A204.1 (cell line): ENCODE measurements at regions not wholly inside any gene's neighbourhood (a gene's known extent, or its start where the extent isn't known, plus 50 kb on each side); places are given as distances from the start of the nearest gene placed in this dataset.
"Not testable (repeated sequence)": the region's sequence is repeated elsewhere in the genome, so short reads cannot be mapped to it uniquely, and the experiment has no call there.

ENCODE experiments used
- FAIRE-seq: peaks from 2 replicates; lab custom pipeline; 2012; peaks lifted over from hg19 to GRCh38; lab: Jason Lieb, UNC

DNA sequence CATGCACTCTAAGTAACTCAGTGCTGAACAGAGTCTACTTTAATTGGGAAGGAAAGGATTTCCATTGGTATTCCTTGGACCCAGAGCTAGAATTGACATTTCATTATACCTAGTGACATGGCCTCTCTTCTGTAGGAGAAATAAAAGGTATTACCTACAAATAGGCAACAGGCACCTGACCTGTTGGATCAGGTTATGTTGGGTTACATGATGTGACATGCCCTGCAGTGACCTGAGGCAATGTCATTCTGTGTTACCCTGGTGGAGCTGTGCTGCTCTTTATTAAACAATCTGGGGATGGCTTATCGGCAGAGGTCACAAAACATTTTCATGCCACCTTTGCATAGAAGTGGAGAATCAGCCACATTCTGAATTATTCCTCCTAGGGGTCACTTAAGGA lies 427.7 kb downstream of the MDFIC start:
- FAIRE-seq = no peak

DNA sequence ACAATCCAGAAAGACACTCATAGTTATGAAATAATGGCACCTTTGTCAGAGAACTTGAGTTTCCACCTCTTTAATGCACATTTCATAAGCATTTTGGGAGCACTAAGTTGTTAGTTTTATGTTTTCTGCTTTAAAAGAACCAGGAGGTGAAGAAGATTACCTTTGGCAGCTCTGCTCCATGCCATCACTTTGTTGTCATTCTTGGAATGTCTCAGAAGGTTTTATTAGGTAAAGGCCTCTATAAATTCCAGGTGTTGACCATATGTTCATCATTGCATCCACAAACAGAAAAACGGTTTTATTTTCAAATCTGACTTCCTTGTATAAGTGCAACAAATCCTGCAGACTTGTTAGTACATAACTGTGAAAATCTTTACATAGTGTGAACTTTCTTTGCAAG lies 424.8 kb downstream of the MDFIC start:
- FAIRE-seq = no peak

DNA sequence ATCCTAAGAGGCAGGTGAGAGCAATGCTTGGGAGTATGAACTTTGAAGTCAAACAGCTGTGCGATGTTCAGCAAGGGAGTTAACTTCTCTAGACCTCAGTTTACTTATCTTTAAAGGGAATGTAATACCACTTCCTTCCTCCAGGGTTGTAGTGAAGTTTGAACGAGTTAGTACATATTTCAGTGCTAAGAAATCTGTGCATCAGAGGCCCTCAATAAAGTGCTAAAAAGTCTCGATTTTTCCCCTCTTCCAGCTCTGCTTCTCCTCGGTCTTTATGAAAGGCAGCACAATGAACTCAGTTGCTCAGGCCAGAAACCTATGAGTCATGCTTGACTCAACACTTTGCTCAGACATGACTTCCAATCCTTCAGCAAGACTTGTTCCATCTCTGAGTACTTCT lies 418.9 kb downstream of the MDFIC start:
- no peak for FAIRE-seq

DNA sequence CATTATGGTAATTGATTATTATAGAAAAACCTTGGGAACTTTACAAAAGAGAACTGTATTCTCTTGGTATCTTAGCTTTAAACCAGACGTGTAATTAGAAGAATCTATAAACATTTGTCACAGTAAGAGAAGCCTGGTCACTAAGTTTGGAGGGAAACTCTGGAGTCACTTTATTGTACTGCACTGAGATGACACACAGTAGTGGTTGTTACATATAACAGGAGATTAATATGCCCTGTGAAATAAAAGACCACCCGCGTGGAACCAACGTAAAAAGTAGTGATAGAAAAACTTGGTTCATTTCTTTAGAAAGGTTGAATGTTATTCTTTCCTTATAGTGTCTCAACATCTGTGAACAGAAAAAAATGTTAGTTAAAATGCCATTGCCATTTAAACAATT lies 416.1 kb downstream of the MDFIC start:
- peak; percentile 25 for FAIRE-seq

DNA sequence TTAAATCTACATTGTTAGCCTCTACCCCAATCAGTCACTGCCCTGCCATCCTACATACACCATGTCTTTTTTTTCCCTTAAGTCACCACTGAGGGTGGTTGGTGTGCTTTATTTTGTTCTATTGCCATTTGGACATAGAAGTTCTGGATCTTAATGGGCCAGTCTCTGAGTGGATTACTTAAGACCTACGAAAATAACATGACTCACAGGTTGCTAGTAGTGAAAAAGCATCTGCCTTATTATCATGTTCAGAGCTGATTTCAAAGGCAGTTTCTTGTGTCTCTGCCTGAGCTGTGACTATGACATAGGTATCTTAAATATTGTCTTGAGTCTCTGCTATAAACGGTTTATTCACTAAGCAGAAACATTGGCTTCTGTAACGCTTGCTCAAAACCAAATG lies 410.8 kb downstream of the MDFIC start:
- no peak for FAIRE-seq

DNA sequence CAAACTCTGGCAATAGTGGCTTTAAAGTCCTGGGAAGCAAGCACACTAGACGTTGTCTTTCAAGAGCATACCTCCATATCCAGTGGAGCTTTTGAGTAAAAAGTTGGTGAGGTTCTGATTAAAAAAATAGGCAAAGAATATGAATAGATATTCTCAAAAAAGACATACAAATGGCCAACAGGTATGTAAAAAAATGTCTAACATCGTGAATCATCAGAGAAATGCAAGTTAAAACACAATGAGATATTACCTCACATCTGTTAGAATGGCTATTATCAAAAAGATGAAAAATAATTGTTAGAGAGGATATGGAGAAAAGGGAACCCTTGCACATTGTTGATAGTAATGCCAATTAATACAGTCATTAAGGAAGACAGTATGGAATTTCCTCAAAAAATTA lies 407.1 kb downstream of the MDFIC start:
- FAIRE-seq = no peak

DNA sequence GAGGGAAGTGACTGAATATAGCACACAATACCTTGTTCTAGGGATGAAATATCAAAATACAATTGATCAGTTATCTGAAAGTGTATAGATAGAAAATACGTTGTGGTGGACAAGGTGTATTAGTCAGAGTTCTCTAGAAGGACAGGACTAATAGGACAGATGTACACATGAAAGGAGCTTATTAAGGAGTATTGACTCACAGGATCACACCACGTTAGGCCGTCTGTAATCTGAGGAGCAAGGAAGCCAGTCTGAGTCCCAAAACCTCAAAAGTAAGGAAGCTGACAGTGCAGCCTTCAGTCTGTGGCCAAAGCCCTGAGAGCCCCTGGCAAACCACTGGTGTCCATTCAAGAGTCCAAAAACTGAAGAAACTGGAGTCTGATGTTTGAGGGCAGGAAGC lies 406.1 kb downstream of the MDFIC start:
- no peak for FAIRE-seq

DNA sequence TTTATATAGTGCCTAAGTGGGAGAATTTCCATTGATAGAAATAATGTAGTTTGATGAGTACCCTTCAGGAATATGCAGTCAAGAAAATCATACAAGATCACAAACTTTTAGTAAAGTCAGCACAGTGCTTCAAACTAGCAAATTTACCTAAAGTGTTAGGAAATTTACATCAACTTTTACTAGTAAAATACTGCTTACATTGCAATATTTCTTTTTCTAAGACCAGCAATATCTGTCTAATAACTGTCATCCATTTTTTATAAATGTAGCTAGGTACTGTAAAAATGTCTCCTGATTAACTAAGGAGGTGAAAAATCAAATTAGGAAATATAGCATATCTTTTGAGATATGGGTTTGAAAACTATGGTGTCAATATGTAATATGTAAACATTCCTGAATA lies 405.4 kb downstream of the MDFIC start:
- FAIRE-seq = peak; percentile 76

DNA sequence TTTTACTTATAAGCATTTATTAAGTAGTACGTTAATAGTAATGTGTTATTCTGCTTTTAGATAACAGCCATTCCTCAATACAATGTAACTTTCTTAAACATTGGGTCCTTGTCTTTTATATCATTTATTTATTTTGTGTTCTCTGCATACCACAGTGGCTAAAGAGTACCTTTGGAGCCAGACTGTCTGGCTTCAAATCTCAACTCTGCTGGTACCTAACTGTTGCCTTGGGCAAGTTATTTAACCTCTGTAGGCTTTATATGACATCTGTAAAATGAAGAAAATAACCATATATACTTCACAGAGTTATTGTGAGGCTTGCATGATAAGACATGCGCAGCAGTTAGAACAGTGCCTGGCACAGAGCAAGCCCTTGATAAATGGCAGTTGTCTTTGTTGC lies 397.6 kb downstream of the MDFIC start:
- FAIRE-seq = no peak

DNA sequence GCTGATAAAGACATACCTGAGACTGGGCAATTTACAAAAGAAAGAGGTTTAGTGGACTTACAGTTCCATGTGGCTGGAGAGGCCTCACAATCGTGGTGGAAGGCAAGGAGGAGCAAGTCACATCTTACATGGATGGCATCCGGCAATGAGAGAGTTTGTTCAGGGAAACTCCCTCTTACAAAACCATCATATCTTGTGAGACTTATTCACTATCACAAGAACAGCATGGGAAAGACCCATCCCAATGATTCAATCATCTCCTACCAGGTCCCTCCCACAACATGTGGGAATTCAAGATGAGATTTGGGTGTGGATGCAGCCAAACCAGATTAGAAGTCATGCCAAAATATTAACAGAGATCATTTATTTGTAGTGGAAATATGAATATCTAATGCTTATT lies 388.4 kb downstream of the MDFIC start:
- FAIRE-seq = not testable (repeated sequence)

DNA sequence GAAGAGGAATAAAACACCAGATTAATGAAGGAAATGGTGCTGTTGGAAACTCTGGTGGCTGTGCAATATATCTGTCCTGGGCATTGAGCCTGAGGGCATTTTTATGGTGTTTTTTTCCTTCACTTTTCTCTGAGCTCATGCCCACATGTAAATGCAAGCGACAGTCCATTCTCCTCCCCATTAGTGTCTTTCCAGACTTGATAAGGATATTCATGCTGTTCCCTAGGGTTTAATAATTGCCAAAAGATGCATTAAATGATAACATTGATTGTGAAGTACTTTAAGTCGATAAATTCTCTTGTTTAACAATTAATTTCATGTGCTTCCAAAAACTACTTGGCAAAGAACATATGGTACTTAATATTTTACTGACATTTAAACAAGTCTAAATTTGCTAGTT lies 384.7 kb downstream of the MDFIC start:
- FAIRE-seq = no peak

DNA sequence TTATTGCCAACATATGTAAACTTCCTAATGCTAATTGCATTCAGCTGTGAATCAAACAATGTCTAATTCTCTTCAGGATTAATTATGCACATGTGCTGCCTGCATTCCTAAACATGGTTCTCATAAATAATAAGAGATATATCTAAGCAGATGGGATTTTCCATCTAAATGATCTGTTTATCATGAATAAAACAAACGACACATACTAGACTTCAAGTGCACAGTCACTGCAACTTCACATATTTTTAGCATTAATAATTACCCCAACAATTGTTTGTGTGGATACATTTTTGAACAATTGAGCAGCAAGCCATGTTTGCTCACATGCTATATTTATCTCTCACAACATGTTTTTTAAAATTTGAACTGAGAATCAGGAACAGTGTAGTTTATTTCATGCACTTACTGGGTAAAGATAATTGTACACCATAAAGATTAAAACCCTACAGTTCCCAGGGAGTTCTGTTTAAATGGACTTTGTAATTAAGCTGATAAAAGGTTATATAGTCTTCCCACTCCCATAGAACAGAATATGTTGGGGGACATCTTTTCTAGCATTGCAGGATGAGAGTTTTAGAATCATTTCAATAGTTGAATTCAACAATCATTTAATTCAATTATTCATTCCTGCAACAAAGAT lies 378.5 kb downstream of the MDFIC start:
- FAIRE-seq = peak; percentile 11

DNA sequence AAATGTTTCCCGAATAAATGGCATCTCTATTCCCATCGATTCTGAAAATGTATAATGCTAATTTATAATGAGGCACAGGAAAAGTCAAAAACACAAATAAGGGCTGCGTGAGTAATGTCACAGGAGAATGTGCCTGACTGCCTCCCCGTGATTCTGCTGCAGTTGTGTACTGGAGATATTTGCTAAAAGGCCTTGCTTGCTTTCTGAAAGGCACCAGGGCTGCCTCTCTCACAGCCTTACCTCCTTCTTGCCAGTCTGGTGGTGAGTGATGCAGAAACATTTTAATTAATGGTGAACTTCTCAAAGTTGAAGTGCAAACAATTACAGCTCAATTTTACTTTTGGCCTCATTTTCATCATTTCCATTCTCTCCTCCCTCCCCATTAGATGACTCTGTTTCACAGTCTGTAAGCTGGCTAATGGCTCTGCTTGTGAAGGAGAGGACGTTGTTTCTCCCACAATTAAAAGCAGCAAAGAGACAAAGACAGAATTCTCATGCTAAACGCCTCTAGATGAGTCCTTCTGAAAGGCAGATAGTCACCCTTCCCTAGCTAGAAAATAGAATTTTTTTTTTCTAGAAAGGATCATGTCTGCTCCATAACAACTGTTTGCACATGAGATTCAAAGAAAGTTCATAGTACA lies 377.6 kb downstream of the MDFIC start:
- FAIRE-seq = no peak

DNA sequence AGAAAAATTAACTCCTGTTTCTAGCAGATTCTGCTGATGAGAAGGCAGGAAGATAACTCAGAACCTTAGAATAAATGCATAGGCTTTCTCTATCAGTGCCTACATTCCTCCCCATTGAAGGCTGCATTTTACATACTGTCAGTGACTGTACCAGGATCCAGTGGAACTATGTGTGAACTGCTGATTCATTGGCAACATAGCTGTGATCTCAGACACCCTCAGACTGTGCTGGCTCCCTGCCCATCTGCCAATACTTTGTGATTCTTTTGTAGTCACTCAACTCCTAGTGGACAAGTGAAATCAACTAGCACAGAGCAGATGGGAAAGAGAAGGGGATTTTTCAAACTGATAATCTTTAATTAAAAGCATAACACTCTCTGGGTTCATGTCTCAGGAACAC lies 375.8 kb downstream of the MDFIC start:
- no peak for FAIRE-seq

DNA sequence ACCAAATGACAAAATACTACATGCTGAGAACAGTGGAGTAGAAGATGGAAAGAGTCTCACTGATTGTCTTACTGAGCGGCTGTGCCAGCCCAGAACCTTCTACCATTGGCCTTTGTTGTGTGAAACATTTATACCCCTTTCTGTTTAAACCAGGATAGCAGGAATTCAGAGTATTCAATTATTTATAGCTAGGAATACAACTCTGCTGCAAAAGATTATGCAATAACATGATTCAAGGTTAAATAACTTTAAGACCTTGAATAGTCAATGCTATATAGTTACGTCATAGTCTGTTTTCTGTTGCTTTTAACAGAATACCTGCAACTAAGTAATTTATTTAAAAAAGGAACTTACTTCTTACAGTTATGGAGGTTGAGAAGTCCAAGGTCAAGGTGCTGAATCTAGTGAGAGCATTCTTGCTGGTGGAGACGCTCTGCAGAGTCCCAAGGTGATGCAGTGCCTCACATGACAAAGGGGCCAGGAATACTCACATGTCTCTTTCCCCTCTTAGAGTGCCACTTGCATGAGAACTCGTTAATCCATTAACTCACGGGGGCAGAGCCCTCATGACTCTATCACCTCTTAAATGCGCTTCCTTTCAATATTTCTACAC lies 371.8 kb downstream of the MDFIC start:
- no peak for FAIRE-seq

DNA sequence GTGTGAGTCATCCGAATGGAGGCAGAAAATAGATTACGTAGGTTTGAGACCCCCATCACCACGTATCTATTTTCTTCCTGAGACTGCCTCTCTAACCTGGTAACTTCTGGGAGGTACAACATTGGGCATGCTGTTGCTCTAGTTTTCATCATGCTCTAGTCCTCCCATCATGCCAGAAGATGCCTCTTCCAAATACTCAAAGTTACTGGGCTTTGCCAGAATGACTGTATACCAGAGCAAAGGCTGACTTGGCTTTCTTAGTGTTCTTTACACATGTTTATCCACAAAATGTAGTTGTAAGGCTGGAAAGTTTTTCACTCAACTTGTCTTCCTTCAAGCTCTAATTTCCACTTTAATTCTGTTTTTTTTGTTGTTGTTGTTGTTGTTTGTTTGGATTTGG lies 370.5 kb downstream of the MDFIC start:
- FAIRE-seq = no peak

DNA sequence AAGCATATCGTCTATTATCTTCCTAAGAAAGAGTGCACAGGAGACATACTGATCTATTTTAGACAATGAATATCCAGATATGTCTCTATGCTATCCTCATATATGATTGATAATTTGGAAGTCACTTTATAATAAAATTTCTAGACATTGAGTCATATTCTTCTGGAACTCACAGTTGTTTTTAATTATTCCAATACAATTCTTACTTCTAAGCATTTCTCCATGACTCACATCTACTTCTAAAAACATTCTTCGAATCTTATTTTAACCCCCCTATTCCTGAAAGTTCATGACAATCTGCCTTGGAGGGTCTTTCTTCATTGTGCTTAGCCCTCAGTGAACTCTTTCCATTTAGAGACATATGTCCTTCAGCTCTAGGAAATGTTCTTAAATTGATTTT lies 368.1 kb downstream of the MDFIC start:
- FAIRE-seq = peak; percentile 53

DNA sequence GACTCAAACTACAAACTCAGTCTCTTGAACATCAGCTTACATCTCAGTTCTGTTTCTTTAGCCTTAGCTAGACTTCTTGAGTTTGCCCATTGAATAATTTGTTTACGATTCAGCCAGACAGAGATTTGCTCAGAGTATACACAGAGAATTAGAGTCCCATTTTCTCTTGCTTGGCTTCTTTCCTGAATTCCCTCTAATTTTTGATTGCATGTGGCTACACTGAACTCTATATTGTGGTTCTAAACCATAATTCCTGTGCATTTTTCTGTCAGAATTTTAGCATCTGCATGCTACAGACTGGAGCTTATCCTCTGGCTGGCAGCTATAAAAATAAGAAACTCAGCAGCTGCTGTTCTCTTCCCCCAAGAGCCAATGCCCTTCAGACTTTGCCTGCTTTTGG lies 354.9 kb downstream of the MDFIC start:
- FAIRE-seq = no peak

DNA sequence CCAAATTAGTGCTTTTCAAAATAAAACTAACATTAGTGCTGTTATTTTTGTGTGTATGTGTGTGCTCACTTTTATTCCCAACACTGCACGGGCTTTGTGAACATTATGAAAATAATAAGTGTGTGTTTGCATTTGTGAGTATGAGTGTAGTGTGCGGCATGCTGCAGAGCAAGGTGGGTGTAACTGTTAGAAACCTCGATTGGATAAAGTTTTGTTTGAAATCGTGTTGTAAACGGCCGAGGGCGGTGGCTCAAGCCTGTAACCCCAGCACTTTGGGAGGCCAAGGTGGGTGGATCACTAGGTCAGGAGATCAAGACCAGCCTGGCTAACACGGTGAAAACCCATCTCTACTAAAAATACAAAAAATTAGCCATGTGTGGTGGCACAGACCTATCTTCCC lies 352.0 kb downstream of the MDFIC start:
- not testable (repeated sequence) for FAIRE-seq

DNA sequence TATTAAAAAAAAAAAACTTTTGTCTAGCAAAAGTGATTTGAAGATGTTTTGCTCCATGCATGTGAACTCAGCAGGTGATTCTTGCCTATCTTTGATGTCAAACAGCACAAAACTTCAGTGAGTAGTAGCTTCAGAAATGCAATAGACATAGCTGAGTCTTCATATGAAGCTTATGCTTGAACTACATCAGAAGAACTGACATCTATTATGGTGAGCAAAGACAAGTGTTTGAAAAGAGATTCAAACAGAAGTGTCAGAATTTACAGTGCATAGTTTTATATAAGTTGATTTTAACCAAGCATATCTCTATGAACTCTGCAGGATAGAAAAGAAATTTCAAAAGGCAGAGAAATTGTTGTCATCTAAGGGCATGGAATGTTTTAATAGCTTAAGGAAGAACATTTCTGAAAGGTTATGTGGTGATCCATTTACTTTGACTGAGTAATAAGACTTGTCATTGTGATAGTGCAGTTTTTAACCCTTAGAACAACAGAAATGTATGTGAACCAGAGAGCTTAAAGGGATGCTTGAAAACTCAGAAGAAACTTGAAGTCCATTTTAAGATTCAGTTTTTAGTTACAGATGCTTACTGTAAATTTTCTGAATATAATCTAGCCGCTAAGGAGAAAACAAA lies 351.4 kb downstream of the MDFIC start:
- no peak for FAIRE-seq

DNA sequence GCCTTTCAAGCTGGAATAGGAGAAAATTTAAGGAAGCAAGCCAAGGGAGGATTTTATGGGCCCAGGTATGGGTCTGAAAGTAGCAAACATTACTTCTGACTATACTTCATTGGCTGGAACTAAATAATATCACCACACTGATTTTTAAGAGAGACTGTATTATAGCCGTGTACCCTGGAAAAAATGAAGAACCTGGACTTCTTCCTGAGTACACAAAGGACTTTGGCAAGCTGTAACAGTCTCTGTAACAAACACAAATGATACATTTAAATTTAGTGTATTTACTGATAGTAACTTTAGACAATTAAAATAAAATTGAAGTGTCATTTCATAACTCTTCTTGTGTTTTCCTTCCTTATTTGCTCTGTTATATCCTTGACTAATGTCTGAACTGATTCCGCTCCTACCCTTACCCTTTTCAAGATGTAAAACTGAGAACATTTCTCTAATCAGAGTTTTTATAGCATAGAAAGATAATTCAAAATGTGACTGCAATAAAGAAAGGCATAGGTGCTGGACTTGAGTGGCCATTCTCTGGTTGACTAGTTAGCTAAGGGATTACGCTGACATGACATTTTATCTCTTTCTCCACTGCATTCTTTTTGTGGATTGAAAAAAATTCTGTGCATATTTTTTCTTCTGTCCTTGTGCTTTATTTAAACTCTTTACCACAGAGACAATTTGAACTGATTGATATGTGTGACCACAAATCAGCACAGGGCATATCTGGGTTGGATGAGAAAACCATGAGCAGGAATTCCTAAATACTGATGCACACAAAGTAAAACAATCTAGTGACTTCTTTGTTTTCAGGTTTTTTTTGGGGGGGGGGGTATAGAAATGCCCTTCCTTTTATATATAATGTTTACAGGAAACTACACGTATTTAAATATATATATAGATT lies 349.7 kb downstream of the MDFIC start:
- no peak for FAIRE-seq

DNA sequence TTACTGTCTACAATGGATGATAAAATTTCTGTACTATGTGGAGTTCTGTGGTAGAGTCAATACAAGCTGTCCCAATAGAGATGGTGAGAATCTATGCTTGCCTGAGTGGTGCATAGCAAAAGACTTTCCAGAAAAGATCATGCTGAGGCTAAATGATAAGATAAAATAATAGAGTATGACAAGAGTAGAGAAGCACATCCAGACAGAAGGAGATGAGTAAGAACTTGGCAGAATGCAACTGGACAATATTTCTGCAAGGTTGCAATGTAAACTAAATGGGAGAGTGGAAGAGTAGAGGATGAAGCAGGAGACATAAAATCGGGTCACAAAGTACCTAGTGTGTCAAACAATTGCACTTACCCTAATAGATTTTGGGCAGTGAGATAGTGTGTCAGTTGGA lies 347.6 kb downstream of the MDFIC start:
- no peak for FAIRE-seq

DNA sequence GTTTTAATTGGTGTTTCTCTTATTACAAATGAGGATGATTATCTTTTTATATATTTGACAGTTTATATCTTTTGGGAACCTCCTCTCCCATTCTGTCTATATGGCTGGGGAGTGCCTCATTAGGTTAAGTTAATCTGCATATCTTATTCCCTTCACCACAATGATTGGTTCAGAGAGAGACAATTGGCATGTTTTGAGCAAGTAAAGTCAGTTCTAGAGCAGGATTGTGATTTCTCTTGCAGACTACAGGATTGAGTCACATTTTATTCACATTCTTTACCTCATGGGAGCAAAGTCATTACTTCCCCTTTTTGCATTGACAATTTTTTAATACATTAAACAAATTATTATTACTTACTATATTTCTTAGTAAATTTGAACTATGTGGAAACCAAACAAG lies 345.6 kb downstream of the MDFIC start:
- no peak for FAIRE-seq
